ENCODE measurements at regions not wholly inside any gene's neighbourhood (a gene's known extent, or its start where the extent isn't known, plus 50 kb on each side); places are given as distances from the start of the nearest gene placed in this dataset.

GRCh38 chr3:127072971-127073783 lies 90.3 kb downstream of the PLXNA1 start:
- no CpG with 5 or more reads among the region's 16 CpGs for WGBS (ENCODE audit: extremely low coverage, insufficient read length, low lambda C conversion rate)
- peaks cover 0 to 6% (median 1%) of the 10 kb centered on the region in 3 experiments; a peak in 2 of 7 replicates for H3K36me3 Mint-ChIP-seq (ENCODE audit: insufficient read depth in 1 of 3, low read depth in 3 of 3)
- H3K56ac ChIP-seq (ENCODE audit: insufficient read length, low read depth, low read length), result no peak overlapping the region
- H3K27me3 ChIP-seq (ENCODE audit: insufficient read depth, low read length), result no peaks in the 10 kb centered on the region
- peaks cover 0 to 3% of the 10 kb centered on the region in 2 experiments; a peak in 1 of 5 replicates for H3K9me3 Mint-ChIP-seq
- H4K20me1 ChIP-seq (ENCODE audit: control insufficient read depth, insufficient read depth, insufficient read length), result no peaks in the 10 kb centered on the region
- no peak overlapping the region; the same call in 1 of the 2 replicates for H3K14ac ChIP-seq (ENCODE audit: insufficient read depth, low read length)
- H3K9me3 ChIP-seq (ENCODE audit: control insufficient read depth, low read depth, low read length), result no peaks in the 10 kb centered on the region
- no peaks in the 10 kb centered on the region for H3K79me1 ChIP-seq (ENCODE audit: insufficient read depth, low read depth, low read length, poor library complexity, severe bottlenecking)
- H3K4me2 ChIP-seq (ENCODE audit: insufficient read depth, insufficient read length, low read length), result no peak overlapping the region
- no peak overlapping the region for H4K91ac ChIP-seq (ENCODE audit: insufficient read length, low read depth, low read length)
- H3K79me2 ChIP-seq (ENCODE audit: insufficient read depth, low read length), result no peaks in the 10 kb centered on the region
- H4K8ac ChIP-seq (replicated peaks; ENCODE audit: insufficient read length, low read depth, low read length), result no peak overlapping the region
- H3K23me2 ChIP-seq (ENCODE audit: insufficient read length, low read depth, low read length, poor library complexity, severe bottlenecking), result no peaks in the 10 kb centered on the region
- no peaks in the 10 kb centered on the region; the same call in 1 of the 2 replicates for H3K27me3 Mint-ChIP-seq (ENCODE audit: low read depth)
- H3K4me1 Mint-ChIP-seq, result peaks cover 3 to 5% of the 10 kb centered on the region in 2 experiments; a peak in 1 of 4 replicates
- H3T11ph ChIP-seq (ENCODE audit: low read length), result no peak overlapping the region
- H3K18ac ChIP-seq (ENCODE audit: insufficient read length, low read depth, low read length), result no peak overlapping the region
- no peak overlapping the region for H2BK15ac ChIP-seq (ENCODE audit: low read depth, low read length)
- no peak overlapping the region for H2AFZ ChIP-seq (ENCODE audit: low read length)
- H2BK5ac ChIP-seq (ENCODE audit: insufficient read length, low read length), result no peak overlapping the region
- no peak overlapping the region for H4K5ac ChIP-seq (ENCODE audit: insufficient read length, low read depth, low read length)
- peak overlapping the region in 1 of 3 experiments; percentile 48; a peak in 2 of 7 replicates for H3K27ac Mint-ChIP-seq
- no peak overlapping the region for H3K27ac ChIP-seq (ENCODE audit: insufficient read length, low read depth, low read length)
- no peak overlapping the region for H2BK120ac ChIP-seq (ENCODE audit: low read depth, low read length, poor library complexity, severe bottlenecking)
- H2BK12ac ChIP-seq (ENCODE audit: insufficient read length, low read depth, low read length), result no peak overlapping the region
- no peak for TF ChIP-seq CTCF (conservative IDR thresholded peaks at IDR 0.05)
- DNase-seq, result no peak
- H2AK5ac ChIP-seq (ENCODE audit: insufficient read length, low read length), result no peak overlapping the region
- H3K4ac ChIP-seq (ENCODE audit: low read depth, low read length), result no peak overlapping the region
- H2BK20ac ChIP-seq (ENCODE audit: low read depth, low read length, poor library complexity, severe bottlenecking), result no peak overlapping the region
- no peak overlapping the region for H3K9ac ChIP-seq (ENCODE audit: extremely low read depth, insufficient read length, low read length)
- H3K4me3 Mint-ChIP-seq, result no peak overlapping the region
- H3K4me1 ChIP-seq (ENCODE audit: insufficient read depth, low read length), result no peaks in the 10 kb centered on the region
- no peak overlapping the region for H3K23ac ChIP-seq (ENCODE audit: insufficient read length, low read depth, low read length)

Data from H9 (cell line).